ENCODE measurements at regions not wholly inside any gene's neighbourhood (a gene's known extent, or its start where the extent isn't known, plus 50 kb on each side); places are given as distances from the start of the nearest gene placed in this dataset.
"Not testable (repeated sequence)": the region's sequence is repeated elsewhere in the genome, so short reads cannot be mapped to it uniquely, and the experiment has no call there.

DNA sequence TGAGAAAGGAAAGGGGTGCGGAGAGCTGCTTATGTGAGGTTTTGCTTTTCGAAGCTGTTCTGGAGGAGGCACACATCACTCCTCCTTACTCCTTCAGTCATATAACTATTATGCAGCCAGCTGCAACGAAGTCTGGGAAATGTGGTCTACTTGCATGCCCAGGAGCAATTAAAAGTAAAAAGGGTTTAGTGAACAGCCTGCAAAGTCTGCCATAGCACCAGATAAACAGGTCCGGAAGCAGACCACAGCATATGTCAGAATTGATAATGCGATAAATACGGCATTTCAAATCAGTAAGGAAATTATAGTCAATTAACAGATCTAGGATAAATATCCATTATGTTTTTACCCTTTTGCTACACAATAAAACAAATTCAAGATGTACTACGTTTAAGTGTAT lies 99.5 kb downstream of the POLR2M start:
- H3K4me1 ChIP-seq (ENCODE audit: control insufficient read depth, insufficient read depth, low read length): no peaks in the 10 kb centered on the region
- ChIA-PET POLR2A (no interaction called here), CTCF (interaction anchor here (0.6 kb wide), 1 partner anchor 265 kb away, joined by 3 read pairs; no protein-coding TSS in a partner anchor)
- no peaks in the 10 kb centered on the region for H3K9me3 ChIP-seq (ENCODE audit: control insufficient read depth, insufficient read depth, low read depth, low read length)
- H3K4me3 ChIP-seq (ENCODE audit: low read depth, low read length): no peak overlapping the region
- H3K27ac ChIP-seq (ENCODE audit: extremely low read depth, low read depth, low read length): no peak overlapping the region
- H3K36me3 ChIP-seq (ENCODE audit: control insufficient read depth in 2 of 2, insufficient read depth in 1 of 2, low read length in 2 of 2): no peaks in the 10 kb centered on the region
- TF ChIP-seq ZNF157 (tag by site-specific recombination; IDR thresholded peaks at IDR 0.05) (no peak), ZNF571 (tag by site-specific recombination; IDR thresholded peaks at IDR 0.05) (no peak)

DNA sequence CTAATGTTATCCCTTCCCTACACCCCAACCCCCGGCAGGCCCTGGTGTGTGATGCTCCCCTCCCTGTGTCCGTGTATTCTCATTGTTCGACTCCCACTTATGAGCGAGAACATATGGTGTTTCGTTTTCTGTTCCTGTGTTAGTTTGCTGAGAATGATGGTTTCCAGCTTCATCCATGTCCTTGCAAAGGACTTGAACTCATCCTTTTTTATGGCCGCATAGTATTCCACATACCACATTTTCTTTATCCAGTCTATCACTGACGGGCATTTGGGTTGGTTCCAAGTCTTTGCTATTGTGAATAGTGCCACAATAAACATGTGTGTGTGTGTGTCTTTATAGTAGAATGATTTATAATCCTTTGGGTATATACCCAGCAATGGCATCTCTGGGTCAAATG lies 102.8 kb downstream of the POLR2M start:
- POLR2A ChIA-PET; H3K9me3 ChIP-seq (ENCODE audit: control insufficient read depth, insufficient read depth, low read depth, low read length); CTCF ChIA-PET; H3K4me1 ChIP-seq (ENCODE audit: control insufficient read depth, insufficient read depth, low read length); H3K4me3 ChIP-seq (ENCODE audit: low read depth, low read length); H3K36me3 ChIP-seq (ENCODE audit: control insufficient read depth in 2 of 2, insufficient read depth in 1 of 2, low read length in 2 of 2); H3K27ac ChIP-seq (ENCODE audit: extremely low read depth, low read depth, low read length): not testable (repeated sequence)
- peak; percentile 84 for TF ChIP-seq ZNF146 (tag by site-specific recombination; IDR thresholded peaks at IDR 0.05)

GRCh38 chr15:57816599-57816998 lies 110.1 kb downstream of the POLR2M start:
- no peak for TF ChIP-seq ZNF529 (tag by site-specific recombination; IDR thresholded peaks at IDR 0.05; ENCODE audit: insufficient replicate concordance)
- TF ChIP-seq ZNF626 (tag by site-specific recombination; IDR thresholded peaks at IDR 0.05): no peak
- TF ChIP-seq ZNF239 (tag by site-specific recombination; IDR thresholded peaks at IDR 0.05): no peak
- no peak for TF ChIP-seq TCF7L2 (IDR thresholded peaks at IDR 0.05; ENCODE audit: borderline replicate concordance, low read depth, low read length)
- no peak for TF ChIP-seq PRDM1 (tag by site-specific recombination; IDR thresholded peaks at IDR 0.05)
- TF ChIP-seq OVOL3 (tag by site-specific recombination; IDR thresholded peaks at IDR 0.05): no peak
- no peak for TF ChIP-seq ZNF692 (tag by site-specific recombination; IDR thresholded peaks at IDR 0.05)
- no peak for TF ChIP-seq PRDM4 (tag by site-specific recombination; IDR thresholded peaks at IDR 0.05)
- no peak for TF ChIP-seq SALL2 (tag by site-specific recombination; IDR thresholded peaks at IDR 0.05; ENCODE audit: borderline replicate concordance)
- no peak for TF ChIP-seq ZNF280C (tag by site-specific recombination; IDR thresholded peaks at IDR 0.05)
- TF ChIP-seq ZNF785 (tag by site-specific recombination; IDR thresholded peaks at IDR 0.05): no peak
- no peak for TF ChIP-seq MEIS1 (CRISPR knock-in tag; IDR thresholded peaks at IDR 0.05; ENCODE audit: borderline replicate concordance)
- TF ChIP-seq ZNF26 (tag by site-specific recombination; IDR thresholded peaks at IDR 0.05): no peak
- TF ChIP-seq ZNF629 (tag by site-specific recombination; IDR thresholded peaks at IDR 0.05): no peak
- TF ChIP-seq HOXC10 (CRISPR knock-in tag; IDR thresholded peaks at IDR 0.05): no peak
- H3K27ac ChIP-seq (ENCODE audit: extremely low read depth, low read depth, low read length): no peak overlapping the region
- H3K4me3 ChIP-seq (ENCODE audit: low read depth, low read length): no peak overlapping the region
- CTCF ChIA-PET: interaction anchor here (0.7 kb wide), 1 partner anchor 135 kb away, joined by 3 read pairs; no protein-coding TSS in a partner anchor
- POLR2A ChIA-PET: no interaction called here
- no peaks in the 10 kb centered on the region for H3K36me3 ChIP-seq (ENCODE audit: control insufficient read depth in 2 of 2, insufficient read depth in 1 of 2, low read length in 2 of 2)
- H3K4me1 ChIP-seq (ENCODE audit: control insufficient read depth, insufficient read depth, low read length): no peaks in the 10 kb centered on the region
- no peaks in the 10 kb centered on the region for H3K9me3 ChIP-seq (ENCODE audit: control insufficient read depth, insufficient read depth, low read depth, low read length)

Measured in HEK293 (cell line).